ENCODE measurements at regions not wholly inside any gene's neighbourhood (a gene's known extent, or its start where the extent isn't known, plus 50 kb on each side); places are given as distances from the start of the nearest gene placed in this dataset.
"Not testable (repeated sequence)": the region's sequence is repeated elsewhere in the genome, so short reads cannot be mapped to it uniquely, and the experiment has no call there.

- not testable (repeated sequence) for H3K27ac Mint-ChIP-seq, DNase-seq
Observed at GRCh38 chr11:3531280-3531679, 110.5 kb downstream of the ART5 start.

GRCh38 chr11:3523567-3523966 is 118.2 kb downstream of the ART5 start:
- not testable (repeated sequence) for DNase-seq; H3K36me3 Mint-ChIP-seq (ENCODE audit: low read depth); H3K4me1 Mint-ChIP-seq (ENCODE audit: low read depth); H3K27me3 Mint-ChIP-seq; H3K4me3 Mint-ChIP-seq; H3K9me3 Mint-ChIP-seq; H3K27ac Mint-ChIP-seq

More at GRCh38 chr11:3531280-3531679, 110.5 kb downstream of the ART5 start:
- H3K9me3 Mint-ChIP-seq; H3K4me3 Mint-ChIP-seq; H3K36me3 Mint-ChIP-seq (ENCODE audit: low read depth): not testable (repeated sequence)
- Mint-ChIP-seq H3K27me3 (peaks cover 12% of the 10 kb centered on the region), H3K4me1 (ENCODE audit: low read depth) (peaks cover 14% of the 10 kb centered on the region)

GRCh38 chr11:3520905-3521304 is 120.9 kb downstream of the ART5 start:
- H3K4me1 Mint-ChIP-seq (ENCODE audit: low read depth); H3K9me3 Mint-ChIP-seq; H3K27ac Mint-ChIP-seq; H3K36me3 Mint-ChIP-seq (ENCODE audit: low read depth); H3K27me3 Mint-ChIP-seq; H3K4me3 Mint-ChIP-seq; DNase-seq: not testable (repeated sequence)

GRCh38 chr11:3519841-3520240 is 122.0 kb downstream of the ART5 start:
- H3K4me3 Mint-ChIP-seq; H3K27ac Mint-ChIP-seq; H3K9me3 Mint-ChIP-seq; H3K4me1 Mint-ChIP-seq (ENCODE audit: low read depth); H3K27me3 Mint-ChIP-seq; H3K36me3 Mint-ChIP-seq (ENCODE audit: low read depth); DNase-seq: not testable (repeated sequence)

- not testable (repeated sequence) for DNase-seq; H3K9me3 Mint-ChIP-seq; H3K36me3 Mint-ChIP-seq (ENCODE audit: low read depth); H3K4me3 Mint-ChIP-seq; H3K27me3 Mint-ChIP-seq; H3K27ac Mint-ChIP-seq
- peaks cover 12% of the 10 kb centered on the region for H3K4me1 Mint-ChIP-seq (ENCODE audit: low read depth)
Observed at GRCh38 chr11:3516934-3517567, 124.7 kb downstream of the ART5 start.

GRCh38 chr11:3516345-3516933 is 125.4 kb downstream of the ART5 start:
- H3K4me3 Mint-ChIP-seq; H3K9me3 Mint-ChIP-seq; H3K36me3 Mint-ChIP-seq (ENCODE audit: low read depth); DNase-seq; H3K27me3 Mint-ChIP-seq; H3K27ac Mint-ChIP-seq: not testable (repeated sequence)
- peaks cover 18% of the 10 kb centered on the region for H3K4me1 Mint-ChIP-seq (ENCODE audit: low read depth)

GRCh38 chr11:3514635-3515424 is 127.0 kb downstream of the ART5 start:
- H3K4me3 Mint-ChIP-seq, result peak overlapping the region; percentile 54

GRCh38 chr11:3513311-3513710 is 128.5 kb downstream of the ART5 start:
- Mint-ChIP-seq H3K4me1 (ENCODE audit: low read depth) (peaks cover 25% of the 10 kb centered on the region), H3K4me3 (peak overlapping the region; percentile 61)
- not testable (repeated sequence) for DNase-seq

More at GRCh38 chr11:3514635-3515424, 127.0 kb downstream of the ART5 start:
- H3K36me3 Mint-ChIP-seq (ENCODE audit: low read depth); DNase-seq; H3K27me3 Mint-ChIP-seq; H3K9me3 Mint-ChIP-seq: not testable (repeated sequence)
- Mint-ChIP-seq H3K4me1 (ENCODE audit: low read depth) (peaks cover 25% of the 10 kb centered on the region), H3K27ac (peak overlapping the region; percentile 13)

GRCh38 chr11:3512751-3513150 is 129.0 kb downstream of the ART5 start:
- not testable (repeated sequence) for DNase-seq; H3K36me3 Mint-ChIP-seq (ENCODE audit: low read depth); H3K9me3 Mint-ChIP-seq; H3K27me3 Mint-ChIP-seq
- Mint-ChIP-seq H3K4me3 (peak overlapping the region; percentile 61), H3K27ac (peak overlapping the region; percentile 86), H3K4me1 (ENCODE audit: low read depth) (peaks cover 25% of the 10 kb centered on the region)

More at GRCh38 chr11:3513311-3513710, 128.5 kb downstream of the ART5 start:
- not testable (repeated sequence) for H3K9me3 Mint-ChIP-seq; H3K36me3 Mint-ChIP-seq (ENCODE audit: low read depth); H3K27me3 Mint-ChIP-seq
- peak overlapping the region; percentile 84 for H3K27ac Mint-ChIP-seq

GRCh38 chr11:3512133-3512703 is 129.6 kb downstream of the ART5 start:
- peaks cover 25% of the 10 kb centered on the region for H3K4me1 Mint-ChIP-seq (ENCODE audit: low read depth)
- peak overlapping the region; percentile 61 for H3K4me3 Mint-ChIP-seq
- not testable (repeated sequence) for H3K27me3 Mint-ChIP-seq; H3K36me3 Mint-ChIP-seq (ENCODE audit: low read depth); H3K9me3 Mint-ChIP-seq
- DNase-seq, result peak; percentile 40
- peak overlapping the region; percentile 86 for H3K27ac Mint-ChIP-seq

- Mint-ChIP-seq H3K27ac (peak overlapping the region; percentile 86), H3K4me1 (ENCODE audit: low read depth) (peaks cover 25% of the 10 kb centered on the region), H3K4me3 (peak overlapping the region; percentile 61)
- not testable (repeated sequence) for H3K27me3 Mint-ChIP-seq; H3K9me3 Mint-ChIP-seq; H3K36me3 Mint-ChIP-seq (ENCODE audit: low read depth); DNase-seq
Observed at GRCh38 chr11:3511416-3512132, 130.2 kb downstream of the ART5 start.

- not testable (repeated sequence) for H3K27me3 Mint-ChIP-seq; H3K36me3 Mint-ChIP-seq (ENCODE audit: low read depth); H3K27ac Mint-ChIP-seq; H3K9me3 Mint-ChIP-seq; H3K4me3 Mint-ChIP-seq; DNase-seq
- H3K4me1 Mint-ChIP-seq (ENCODE audit: low read depth), result peaks cover 32% of the 10 kb centered on the region
Observed at GRCh38 chr11:3509563-3509962, 130.6 kb upstream of the ZNF195 start.

- not testable (repeated sequence) for H3K9me3 Mint-ChIP-seq; DNase-seq; H3K36me3 Mint-ChIP-seq (ENCODE audit: low read depth); H3K4me3 Mint-ChIP-seq; H3K4me1 Mint-ChIP-seq (ENCODE audit: low read depth); H3K27me3 Mint-ChIP-seq; H3K27ac Mint-ChIP-seq
Observed at GRCh38 chr11:3499198-3499597, 120.3 kb upstream of the ZNF195 start.

- not testable (repeated sequence) for H3K4me1 Mint-ChIP-seq (ENCODE audit: low read depth); H3K9me3 Mint-ChIP-seq; H3K27me3 Mint-ChIP-seq; DNase-seq; H3K27ac Mint-ChIP-seq; H3K36me3 Mint-ChIP-seq (ENCODE audit: low read depth); H3K4me3 Mint-ChIP-seq
Observed at GRCh38 chr11:3498356-3498755, 119.4 kb upstream of the ZNF195 start.
